ENCODE measurements at regions not wholly inside any gene's neighbourhood (a gene's known extent, or its start where the extent isn't known, plus 50 kb on each side); places are given as distances from the start of the nearest gene placed in this dataset.
"Not testable (repeated sequence)": the region's sequence is repeated elsewhere in the genome, so short reads cannot be mapped to it uniquely, and the experiment has no call there.

GRCh38 chr4:62619971-62620370, 1419.8 kb downstream of the ADGRL3 start:
- H3K4me3 ChIP-seq, result no peak overlapping the region
- ATAC-seq (ENCODE audit: low FRiP score in 2 of 2), result no peak
- 83 to 86% methylated on average over 4 of the region's 4 CpGs for WGBS, 2 donors
- no peaks in the 10 kb centered on the region for H3K27me3 ChIP-seq
- H3K9me3 ChIP-seq, result no peaks in the 10 kb centered on the region
- H3K4me1 ChIP-seq, result no peaks in the 10 kb centered on the region
- TF ChIP-seq POLR2AphosphoS5 (IDR thresholded peaks at IDR 0.05), result no peak
- TF ChIP-seq EP300 (IDR thresholded peaks at IDR 0.05), result no peak
- TF ChIP-seq, protein P1, sequence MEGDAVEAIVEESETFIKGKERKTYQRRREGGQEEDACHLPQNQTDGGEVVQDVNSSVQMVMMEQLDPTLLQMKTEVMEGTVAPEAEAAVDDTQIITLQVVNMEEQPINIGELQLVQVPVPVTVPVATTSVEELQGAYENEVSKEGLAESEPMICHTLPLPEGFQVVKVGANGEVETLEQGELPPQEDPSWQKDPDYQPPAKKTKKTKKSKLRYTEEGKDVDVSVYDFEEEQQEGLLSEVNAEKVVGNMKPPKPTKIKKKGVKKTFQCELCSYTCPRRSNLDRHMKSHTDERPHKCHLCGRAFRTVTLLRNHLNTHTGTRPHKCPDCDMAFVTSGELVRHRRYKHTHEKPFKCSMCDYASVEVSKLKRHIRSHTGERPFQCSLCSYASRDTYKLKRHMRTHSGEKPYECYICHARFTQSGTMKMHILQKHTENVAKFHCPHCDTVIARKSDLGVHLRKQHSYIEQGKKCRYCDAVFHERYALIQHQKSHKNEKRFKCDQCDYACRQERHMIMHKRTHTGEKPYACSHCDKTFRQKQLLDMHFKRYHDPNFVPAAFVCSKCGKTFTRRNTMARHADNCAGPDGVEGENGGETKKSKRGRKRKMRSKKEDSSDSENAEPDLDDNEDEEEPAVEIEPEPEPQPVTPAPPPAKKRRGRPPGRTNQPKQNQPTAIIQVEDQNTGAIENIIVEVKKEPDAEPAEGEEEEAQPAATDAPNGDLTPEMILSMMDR (IDR thresholded peaks at IDR 0.05), result no peak
- no peak for TF ChIP-seq POLR2A (IDR thresholded peaks at IDR 0.05)
- H3K36me3 ChIP-seq, result no peaks in the 10 kb centered on the region
- no peak overlapping the region for H3K27ac ChIP-seq
- no peak for DNase-seq

GRCh38 chr4:62618042-62618441, 1417.9 kb downstream of the ADGRL3 start:
- no peak for DNase-seq
- WGBS, 2 donors, result 66 to 71% methylated on average over 2 of the region's 2 CpGs
- no peak overlapping the region for H3K4me3 ChIP-seq

GRCh38 chr4:62601737-62602136, 1401.6 kb downstream of the ADGRL3 start:
- no peak overlapping the region for H3K27ac ChIP-seq
- H3K9me3 ChIP-seq, result no peaks in the 10 kb centered on the region
- no peaks in the 10 kb centered on the region for H3K27me3 ChIP-seq
- H3K4me1 ChIP-seq, result no peaks in the 10 kb centered on the region
- ATAC-seq (ENCODE audit: low FRiP score in 2 of 2) (no peak), DNase-seq (no peak)
- H3K4me3 ChIP-seq, result no peak overlapping the region
- TF ChIP-seq POLR2A (IDR thresholded peaks at IDR 0.05) (no peak), POLR2AphosphoS5 (IDR thresholded peaks at IDR 0.05) (no peak), EP300 (IDR thresholded peaks at IDR 0.05) (no peak)
- TF ChIP-seq, protein P1 (IDR thresholded peaks at IDR 0.05), result no peak
- no peaks in the 10 kb centered on the region for H3K36me3 ChIP-seq
- 79 to 89% methylated on average over 1 of the region's 1 CpG for WGBS, 2 donors

More at GRCh38 chr4:62618042-62618441, 1417.9 kb downstream of the ADGRL3 start:
- TF ChIP-seq EP300 (IDR thresholded peaks at IDR 0.05), result no peak
- TF ChIP-seq, protein P1 (IDR thresholded peaks at IDR 0.05), result no peak
- no peak for TF ChIP-seq POLR2AphosphoS5 (IDR thresholded peaks at IDR 0.05)
- no peak for TF ChIP-seq POLR2A (IDR thresholded peaks at IDR 0.05)
- no peak for ATAC-seq (ENCODE audit: low FRiP score in 2 of 2)
- no peak overlapping the region for H3K27ac ChIP-seq
- no peaks in the 10 kb centered on the region for H3K36me3 ChIP-seq
- no peaks in the 10 kb centered on the region for H3K4me1 ChIP-seq
- H3K9me3 ChIP-seq, result no peaks in the 10 kb centered on the region
- no peaks in the 10 kb centered on the region for H3K27me3 ChIP-seq

GRCh38 chr4:62595265-62595664, 1395.1 kb downstream of the ADGRL3 start:
- ATAC-seq (ENCODE audit: low FRiP score in 2 of 2); H3K36me3 ChIP-seq; H3K9me3 ChIP-seq; H3K27ac ChIP-seq; H3K4me3 ChIP-seq; H3K27me3 ChIP-seq; H3K4me1 ChIP-seq: not testable (repeated sequence)
- TF ChIP-seq, protein P1 (IDR thresholded peaks at IDR 0.05), result peak in 1 of 6 experiments; percentile 35
- peak in 1 of 2 donors; percentile 27 for DNase-seq
- WGBS, 2 donors, result 69 to 75% methylated on average over 9 to 12 of the region's 12 CpGs

DNA sequence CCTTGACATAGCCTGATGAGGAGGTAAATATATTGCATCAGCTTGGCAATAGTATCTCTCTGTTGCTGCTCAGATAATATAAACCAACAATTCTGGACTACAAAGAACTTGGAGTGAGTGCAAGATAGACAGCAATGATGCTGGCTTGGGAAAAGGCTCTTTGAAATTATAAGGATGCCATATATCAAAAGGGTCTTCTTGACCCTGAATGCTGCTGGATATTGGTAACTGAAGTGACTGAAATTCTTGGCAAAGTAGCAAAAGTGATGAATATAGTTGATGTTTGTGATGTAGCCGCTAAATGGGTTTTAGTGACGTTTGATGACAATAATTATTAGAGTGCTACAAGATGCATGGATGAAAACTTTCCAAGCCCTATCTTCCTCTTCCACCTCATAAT, 1391.6 kb downstream of the ADGRL3 start:
- WGBS, 2 donors, result 81% methylated on average over 2 of the region's 2 CpGs

More for the DNA sequence above, 1391.6 kb downstream of the ADGRL3 start:
- no peaks in the 10 kb centered on the region for H3K4me1 ChIP-seq
- H3K4me3 ChIP-seq, result no peak overlapping the region
- DNase-seq (no peak), ATAC-seq (ENCODE audit: low FRiP score in 2 of 2) (no peak)
- no peaks in the 10 kb centered on the region for H3K27me3 ChIP-seq
- TF ChIP-seq EP300 (IDR thresholded peaks at IDR 0.05) (no peak), POLR2AphosphoS5 (IDR thresholded peaks at IDR 0.05) (no peak), POLR2A (IDR thresholded peaks at IDR 0.05) (no peak)
- TF ChIP-seq, protein P1 (IDR thresholded peaks at IDR 0.05), result no peak
- H3K9me3 ChIP-seq, result peaks cover 0 to 5% (median 2%) of the 10 kb centered on the region in 4 donors
- H3K36me3 ChIP-seq, result no peaks in the 10 kb centered on the region
- no peak overlapping the region for H3K27ac ChIP-seq
